ENCODE measurements at regions not wholly inside any gene's neighbourhood (a gene's known extent, or its start where the extent isn't known, plus 50 kb on each side); places are given as distances from the start of the nearest gene placed in this dataset.

DNA sequence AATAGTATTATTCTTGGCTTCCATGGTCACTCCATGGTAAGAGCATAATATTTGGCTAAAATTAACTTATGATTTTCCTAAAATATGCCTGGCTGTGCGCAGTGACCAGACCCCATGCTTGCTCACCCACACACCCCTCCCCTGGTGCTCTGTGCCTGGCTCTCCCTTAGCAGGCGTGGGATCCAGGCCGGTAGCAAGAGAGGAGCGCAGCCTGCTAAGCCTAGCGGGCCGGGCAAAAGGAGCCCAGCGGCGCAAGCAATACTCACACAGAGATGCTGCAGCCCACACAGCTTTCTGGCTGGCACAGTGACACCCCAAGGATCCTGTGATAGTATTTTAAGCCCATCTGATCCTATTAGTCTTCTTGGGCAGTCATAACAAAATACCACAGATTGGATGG is 79.8 kb upstream of the EYS start:
- no peaks in the 10 kb centered on the region for H3K27me3 ChIP-seq (replicated peaks in 1 of 4; ENCODE audit: control insufficient read depth in 3 of 4, extremely low read depth in 1 of 4, insufficient read depth in 3 of 4, low read length in 3 of 4)
- H3K9me3 ChIP-seq (ENCODE audit: insufficient read depth in 2 of 2, low read depth in 1 of 2, low read length in 1 of 2), result peaks cover 0 to 5% of the 10 kb centered on the region in 2 experiments; a peak in 1 of 4 replicates
- no peak overlapping the region for H3K14ac ChIP-seq (ENCODE audit: insufficient read length)
- H2BK120ac ChIP-seq (replicated peaks; ENCODE audit: low read depth, low read length), result no peak overlapping the region
- H3K4me1 ChIP-seq (replicated peaks in 1 of 4; ENCODE audit: control insufficient read depth in 3 of 4, insufficient read depth in 4 of 4, low read length in 3 of 4), result no peaks in the 10 kb centered on the region
- H2BK15ac ChIP-seq (ENCODE audit: low read length), result no peak overlapping the region
- H3K79me2 ChIP-seq (ENCODE audit: control insufficient read depth in 1 of 2, insufficient read depth in 2 of 2, low read length in 2 of 2), result no peaks in the 10 kb centered on the region
- no peak overlapping the region for H3K18ac ChIP-seq (ENCODE audit: extremely low read depth, low read length)
- no peak for FAIRE-seq
- no peak for DNase-seq (ENCODE audit: low read depth in 1 of 2, low spot score in 2 of 2)
- ChIA-PET CTCF (ENCODE audit: partially characterized antibody) (no interaction called here), POLR2A (ENCODE audit: partially characterized antibody) (no interaction called here)
- H2AK5ac ChIP-seq (ENCODE audit: low read depth, low read length), result no peak overlapping the region
- H3K56ac ChIP-seq (replicated peaks; ENCODE audit: insufficient read length, low read depth, low read length), result no peak overlapping the region
- H4K5ac ChIP-seq (ENCODE audit: insufficient read length, low read depth, low read length), result no peak overlapping the region
- no peaks in the 10 kb centered on the region for H3K23me2 ChIP-seq (ENCODE audit: low read depth, low read length)
- H4K8ac ChIP-seq (ENCODE audit: extremely low read depth, insufficient read depth, low read length), result no peak overlapping the region
- H2BK20ac ChIP-seq (ENCODE audit: low read length), result no peak overlapping the region
- H4K20me1 ChIP-seq (replicated peaks in 1 of 2; ENCODE audit: control insufficient read depth in 1 of 2, insufficient read depth in 2 of 2, low read length in 2 of 2), result no peaks in the 10 kb centered on the region
- H2BK12ac ChIP-seq (ENCODE audit: low read depth, low read length), result no peak overlapping the region
- H3K36me3 ChIP-seq (ENCODE audit: control insufficient read depth in 2 of 4, insufficient read depth in 4 of 4, low read length in 3 of 4), result no peaks in the 10 kb centered on the region
- H3K79me1 ChIP-seq (ENCODE audit: low read depth, low read length), result no peaks in the 10 kb centered on the region
- 85% methylated on average over 2 of the region's 8 CpGs; no CpG with 5 or more reads in 1 of the 2 experiments for WGBS, 2 experiments (ENCODE audit: extremely low coverage in 1 of 2, insufficient coverage in 1 of 2, insufficient read length in 1 of 2, insufficient replicate concordance in 2 of 2, low coverage in 1 of 2, low lambda C conversion rate in 2 of 2, missing lambda C conversion rate in 1 of 2)
- no peak overlapping the region for H3K4me3 ChIP-seq (ENCODE audit: extremely low read depth in 1 of 4, insufficient read depth in 2 of 4, low read depth in 3 of 4, low read length in 4 of 4)
- H4K91ac ChIP-seq (replicated peaks; ENCODE audit: insufficient read length, low read length), result no peak overlapping the region
- no peak overlapping the region for H2BK5ac ChIP-seq (ENCODE audit: low read depth, low read length)
- H3K4me2 ChIP-seq (ENCODE audit: insufficient read depth in 1 of 2, low read depth in 2 of 2, low read length in 2 of 2), result no peak overlapping the region
- H3K4ac ChIP-seq (replicated peaks; ENCODE audit: insufficient read length, low read depth, low read length), result no peak overlapping the region
- H3K9ac ChIP-seq (replicated peaks in 1 of 4; ENCODE audit: extremely low read depth in 1 of 4, low read depth in 3 of 4, low read length in 3 of 4), result no peak overlapping the region
- no peak overlapping the region for H3K27ac ChIP-seq (ENCODE audit: low read depth, low read length)
- H2AFZ ChIP-seq (ENCODE audit: low read length), result 0 out of 2 replicates have a peak overlapping the region, but pooled peaks have one; percentile 70
- no peak overlapping the region for H3K23ac ChIP-seq (ENCODE audit: insufficient read length)
- TF ChIP-seq GABPA (IDR thresholded peaks at IDR 0.05; ENCODE audit: borderline replicate concordance, insufficient read depth, low read length) (no peak), TAF1 (IDR thresholded peaks at IDR 0.05; ENCODE audit: low read depth, low read length) (no peak), TBP (IDR thresholded peaks at IDR 0.05; ENCODE audit: low read depth, low read length) (no peak), TEAD4 (IDR thresholded peaks at IDR 0.05; ENCODE audit: low read depth, low read length) (no peak), RNF2 (IDR thresholded peaks at IDR 0.05; ENCODE audit: borderline replicate concordance, low read depth, low read length, missing control alignments, poor library complexity, severe bottlenecking) (no peak), SP2 (IDR thresholded peaks at IDR 0.05; ENCODE audit: low read length) (no peak), POLR2A (IDR thresholded peaks at IDR 0.05; ENCODE audit: control extremely low read depth in 1 of 2, low read depth in 2 of 2, low read length in 2 of 2) (no peak), NANOG (IDR thresholded peaks at IDR 0.05; ENCODE audit: insufficient read depth, low read depth, low read length, poor library complexity, severe bottlenecking) (no peak), EP300 (IDR thresholded peaks at IDR 0.05; ENCODE audit: borderline replicate concordance in 1 of 2, low read depth in 2 of 2, low read length in 2 of 2) (no peak), CEBPB (IDR thresholded peaks at IDR 0.05; ENCODE audit: low read depth, low read length) (no peak)
- TF ChIP-seq, protein P1, sequence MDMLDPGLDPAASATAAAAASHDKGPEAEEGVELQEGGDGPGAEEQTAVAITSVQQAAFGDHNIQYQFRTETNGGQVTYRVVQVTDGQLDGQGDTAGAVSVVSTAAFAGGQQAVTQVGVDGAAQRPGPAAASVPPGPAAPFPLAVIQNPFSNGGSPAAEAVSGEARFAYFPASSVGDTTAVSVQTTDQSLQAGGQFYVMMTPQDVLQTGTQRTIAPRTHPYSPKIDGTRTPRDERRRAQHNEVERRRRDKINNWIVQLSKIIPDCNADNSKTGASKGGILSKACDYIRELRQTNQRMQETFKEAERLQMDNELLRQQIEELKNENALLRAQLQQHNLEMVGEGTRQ (IDR thresholded peaks at IDR 0.05; ENCODE audit: low read length), result no peak
- TF ChIP-seq, protein P2, sequence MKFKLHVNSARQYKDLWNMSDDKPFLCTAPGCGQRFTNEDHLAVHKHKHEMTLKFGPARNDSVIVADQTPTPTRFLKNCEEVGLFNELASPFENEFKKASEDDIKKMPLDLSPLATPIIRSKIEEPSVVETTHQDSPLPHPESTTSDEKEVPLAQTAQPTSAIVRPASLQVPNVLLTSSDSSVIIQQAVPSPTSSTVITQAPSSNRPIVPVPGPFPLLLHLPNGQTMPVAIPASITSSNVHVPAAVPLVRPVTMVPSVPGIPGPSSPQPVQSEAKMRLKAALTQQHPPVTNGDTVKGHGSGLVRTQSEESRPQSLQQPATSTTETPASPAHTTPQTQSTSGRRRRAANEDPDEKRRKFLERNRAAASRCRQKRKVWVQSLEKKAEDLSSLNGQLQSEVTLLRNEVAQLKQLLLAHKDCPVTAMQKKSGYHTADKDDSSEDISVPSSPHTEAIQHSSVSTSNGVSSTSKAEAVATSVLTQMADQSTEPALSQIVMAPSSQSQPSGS (IDR thresholded peaks at IDR 0.05; ENCODE audit: low read length), result no peak

All from H1 (cell line).